NT2/D1 (cell line): ENCODE measurements at regions not wholly inside any gene's neighbourhood (a gene's known extent, or its start where the extent isn't known, plus 50 kb on each side); places are given as distances from the start of the nearest gene placed in this dataset.

ENCODE experiments used
- YY1 ChIP-seq: IDR thresholded peaks from 2 replicates; pipeline ENCODE4 v1.6.1; 2011; ENCODE audit not compliant: insufficient read length, insufficient read depth
- ZNF274 ChIP-seq: IDR thresholded peaks from 2 replicates; pipeline ENCODE4 v1.6.1; 2011; ENCODE audit warnings: mild to moderate bottlenecking, low read depth, low read length

GRCh38 chr12:71218616-71219015 lies 60.8 kb upstream of the TSPAN8 start:
- TF ChIP-seq YY1: no peak
- TF ChIP-seq ZNF274: no peak
